Hepatocyte (in vitro differentiated cells): ENCODE measurements at regions not wholly inside any gene's neighbourhood (a gene's known extent, or its start where the extent isn't known, plus 50 kb on each side); places are given as distances from the start of the nearest gene placed in this dataset.
"Not testable (repeated sequence)": the region's sequence is repeated elsewhere in the genome, so short reads cannot be mapped to it uniquely, and the experiment has no call there.

Experiments
- DNase-seq: peaks from one replicate; pipeline ENCODE4 v3.0.0-alpha.2; 2016; ENCODE audit warnings: low spot score
- H2AFZ ChIP-seq: fragments of 200-600 bp; sonication (generic); 2 replicates; pipeline ENCODE4 v1.6.0; 2016; ENCODE audit warnings: antibody characterized with exemption, mild to moderate bottlenecking
- H3K27ac ChIP-seq: fragments of 200-600 bp; sonication (generic); 2 replicates; pipeline ENCODE4 v1.5.1; 2016; ENCODE audit warnings: mild to moderate bottlenecking
- H3K27me3 ChIP-seq: fragments of 200-600 bp; sonication (generic); 2 replicates; pipeline ENCODE4 v1.6.1; 2016
- H3K36me3 ChIP-seq: fragments of 200-600 bp; sonication (generic); replicated peaks from 2 replicates; pipeline ENCODE4 v1.5.1; 2016; ENCODE audit warnings: low read depth; ENCODE audit not compliant: insufficient read depth
- H3K4me1 ChIP-seq: fragments of 200-600 bp; sonication (generic); 2 replicates; pipeline ENCODE4 v1.5.1; 2016; ENCODE audit warnings: mild to moderate bottlenecking, moderate library complexity; ENCODE audit not compliant: insufficient read depth
- H3K4me2 ChIP-seq: fragments of 200-600 bp; sonication (generic); 2 replicates; pipeline ENCODE4 v1.6.0; 2016
- H3K4me3 ChIP-seq: fragments of 200-600 bp; sonication (generic); 2 replicates; pipeline ENCODE4 v1.5.1; 2016; ENCODE audit warnings: mild to moderate bottlenecking
- H3K79me2 ChIP-seq: fragments of 200-600 bp; sonication (generic); 2 replicates; pipeline ENCODE4 v1.6.0; 2017; ENCODE audit warnings: mild to moderate bottlenecking
- H3K9me2 ChIP-seq: fragments of 200-600 bp; sonication (generic); replicated peaks from 2 replicates; pipeline ENCODE4 v1.6.0; 2017; ENCODE audit warnings: mild to moderate bottlenecking; ENCODE audit not compliant: insufficient read depth
- H3K9me3 ChIP-seq: fragments of 200-600 bp; sonication (generic); 2 replicates; pipeline ENCODE4 v1.5.1; 2016; ENCODE audit warnings: low read depth, mild to moderate bottlenecking
- H4K20me1 ChIP-seq: fragments of 200-600 bp; sonication (generic); 2 replicates; pipeline ENCODE4 v1.6.0; 2016; ENCODE audit warnings: mild to moderate bottlenecking; ENCODE audit not compliant: insufficient read depth, poor library complexity, severe bottlenecking
- CTCF ChIP-seq: fragments of 200-600 bp; sonication (generic); IDR thresholded peaks from 2 replicates; pipeline ENCODE4 v1.5.1; 2016; ENCODE audit warnings: antibody characterized with exemption, mild to moderate bottlenecking; ENCODE audit not compliant: poor library complexity
- EZH2 ChIP-seq: fragments of 200-600 bp; sonication (generic); IDR thresholded peaks from 2 replicates; pipeline ENCODE4 v1.6.1; 2016; ENCODE audit warnings: antibody characterized with exemption, mild to moderate bottlenecking, borderline replicate concordance
- EZH2phosphoT487 ChIP-seq: fragments of 200-600 bp; sonication (generic); IDR thresholded peaks from one replicate; pipeline ENCODE4 v1.6.1; 2018; ENCODE audit warnings: antibody characterized with exemption, mild to moderate bottlenecking, low read depth, moderate library complexity; ENCODE audit not compliant: unreplicated experiment, severe bottlenecking
- WGBS: methylation state at CpG from one replicate; pipeline ENCODE4 v1.1.6; 2016; ENCODE audit warnings: low lambda C conversion rate; ENCODE audit errors: missing lambda C conversion rate; 5-methylcytosine and 5-hydroxymethylcytosine counted together

- WGBS, result 75% methylated on average over 10 of the region's 10 CpGs
- Histone ChIP-seq H3K9me2 (no peaks in the 10 kb centered on the region), H3K27ac (no peak overlapping the region), H3K36me3 (no peaks in the 10 kb centered on the region), H3K9me3 (no peaks in the 10 kb centered on the region), H3K4me2 (no peak overlapping the region), H2AFZ (no peak overlapping the region), H3K4me1 (peaks cover 8% of the 10 kb centered on the region), H4K20me1 (no peaks in the 10 kb centered on the region), H3K4me3 (no peak overlapping the region), H3K79me2 (no peaks in the 10 kb centered on the region), H3K27me3 (no peaks in the 10 kb centered on the region)
- DNase-seq, result no peak
- no peak for TF ChIP-seq CTCF
- TF ChIP-seq EZH2, result no peak
- no peak for TF ChIP-seq EZH2phosphoT487
Measured at GRCh38 chr2:106323337-106324013, 129.4 kb upstream of the UXS1 start.

- TF ChIP-seq EZH2, result no peak
- H3K9me2 ChIP-seq, result no peaks in the 10 kb centered on the region
- no peaks in the 10 kb centered on the region for H4K20me1 ChIP-seq
- no peak overlapping the region for H3K4me2 ChIP-seq
- H3K4me3 ChIP-seq, result no peak overlapping the region
- no peaks in the 10 kb centered on the region for H3K9me3 ChIP-seq
- DNase-seq, result no peak
- 59% methylated on average over 5 of the region's 5 CpGs for WGBS
- no peak overlapping the region for H2AFZ ChIP-seq
- no peaks in the 10 kb centered on the region for H3K27me3 ChIP-seq
- no peaks in the 10 kb centered on the region for H3K36me3 ChIP-seq
- no peak overlapping the region for H3K27ac ChIP-seq
- peaks cover 8% of the 10 kb centered on the region for H3K4me1 ChIP-seq
- H3K79me2 ChIP-seq, result no peaks in the 10 kb centered on the region
Measured at GRCh38 chr2:106322281-106322680, 128.2 kb upstream of the UXS1 start.

- H3K9me3 ChIP-seq, H3K4me1 ChIP-seq, H3K27ac ChIP-seq, H4K20me1 ChIP-seq, H3K27me3 ChIP-seq, H3K4me2 ChIP-seq, H3K36me3 ChIP-seq, DNase-seq, H2AFZ ChIP-seq, H3K4me3 ChIP-seq, H3K79me2 ChIP-seq, H3K9me2 ChIP-seq: not testable (repeated sequence)
- 100% methylated on average over 2 of the region's 2 CpGs for WGBS
Measured at GRCh38 chr2:106320439-106320838, 126.3 kb upstream of the UXS1 start.

GRCh38 chr2:106316915-106317314 is 122.8 kb upstream of the UXS1 start:
- peaks cover 4% of the 10 kb centered on the region for H3K4me1 ChIP-seq
- WGBS, result 76% methylated on average over 2 of the region's 2 CpGs
- no peaks in the 10 kb centered on the region for H3K9me3 ChIP-seq
- no peak overlapping the region for H3K27ac ChIP-seq
- no peak overlapping the region for H2AFZ ChIP-seq
- H4K20me1 ChIP-seq, result no peaks in the 10 kb centered on the region
- no peaks in the 10 kb centered on the region for H3K27me3 ChIP-seq
- H3K4me3 ChIP-seq, result no peak overlapping the region
- TF ChIP-seq EZH2phosphoT487 (no peak), CTCF (no peak), EZH2 (no peak)
- no peaks in the 10 kb centered on the region for H3K9me2 ChIP-seq
- DNase-seq, result no peak
- H3K4me2 ChIP-seq, result no peak overlapping the region
- H3K36me3 ChIP-seq, result no peaks in the 10 kb centered on the region
- no peaks in the 10 kb centered on the region for H3K79me2 ChIP-seq
